Astrocyte (in vitro differentiated cells and primary cell): ENCODE measurements at regions not wholly inside any gene's neighbourhood (a gene's known extent, or its start where the extent isn't known, plus 50 kb on each side); places are given as distances from the start of the nearest gene placed in this dataset.
"Not testable (repeated sequence)": the region's sequence is repeated elsewhere in the genome, so short reads cannot be mapped to it uniquely, and the experiment has no call there.

Experiments
- DNase-seq: peaks from one replicate; pipeline ENCODE4 v3.0.0-alpha.2; 2010; ENCODE audit warnings: low read depth
- FAIRE-seq: peaks from 2 replicates; lab custom pipeline; 2011; peaks lifted over from hg19 to GRCh38; lab: Jason Lieb, UNC
- H2AFZ ChIP-seq: 2 replicates; pipeline ENCODE4 v1.6.0; 2012; ENCODE audit warnings: low read depth, low read length, inconsistent platforms
- H3K27ac ChIP-seq: 2 replicates; pipeline ENCODE4 v1.5.1; 2011; ENCODE audit warnings: low read depth, low read length, inconsistent platforms
- H3K27me3 ChIP-seq: 2 replicates; pipeline ENCODE4 v1.6.0; 2011; ENCODE audit warnings: low read length, inconsistent platforms; ENCODE audit not compliant: insufficient read depth
- H3K36me3 ChIP-seq: 2 replicates; pipeline ENCODE4 v1.5.1; 2011; ENCODE audit warnings: low read length, inconsistent platforms; ENCODE audit not compliant: insufficient read depth
- H3K4me1 ChIP-seq: 2 replicates; pipeline ENCODE4 v1.5.1; 2011; ENCODE audit warnings: low read length, inconsistent platforms; ENCODE audit not compliant: insufficient read depth
- H3K4me2 ChIP-seq: 2 replicates; pipeline ENCODE4 v1.6.0; 2012; ENCODE audit warnings: low read length, inconsistent platforms
- H3K4me3 ChIP-seq: 2 replicates; pipeline ENCODE4 v1.5.1; 2011; ENCODE audit warnings: low read depth, mild to moderate bottlenecking, low read length, inconsistent platforms; ENCODE audit not compliant: insufficient read depth
- H3K79me2 ChIP-seq: 2 replicates; pipeline ENCODE4 v1.6.0; 2012; ENCODE audit warnings: mild to moderate bottlenecking, low read length, inconsistent platforms; ENCODE audit not compliant: insufficient read depth
- H3K9ac ChIP-seq: 2 replicates; pipeline ENCODE4 v1.6.0; 2012; ENCODE audit warnings: mild to moderate bottlenecking, low read length, inconsistent platforms
- H3K9me3 ChIP-seq: 2 replicates; pipeline ENCODE4 v1.5.1; 2012; ENCODE audit warnings: low read depth, mild to moderate bottlenecking, low read length, inconsistent platforms; ENCODE audit not compliant: insufficient read depth
- H4K20me1 ChIP-seq: 2 replicates; pipeline ENCODE4 v1.6.0; 2012; ENCODE audit warnings: low read length, inconsistent platforms; ENCODE audit not compliant: insufficient read depth
- H3K27ac Mint-ChIP-seq: one replicate; pipeline ENCODE4 v1.8.0; 2021; ENCODE audit warnings: mild to moderate bottlenecking, mixed read lengths; ENCODE audit not compliant: unreplicated experiment
- H3K27me3 Mint-ChIP-seq: one replicate; pipeline ENCODE4 v1.8.0; 2021; ENCODE audit warnings: low read depth, mixed read lengths; ENCODE audit not compliant: unreplicated experiment
- H3K36me3 Mint-ChIP-seq: one replicate; pipeline ENCODE4 v1.8.0; 2021; ENCODE audit warnings: low read depth, mixed read lengths; ENCODE audit not compliant: unreplicated experiment
- H3K4me1 Mint-ChIP-seq: one replicate; pipeline ENCODE4 v1.8.0; 2021; ENCODE audit warnings: low read depth, mixed read lengths; ENCODE audit not compliant: unreplicated experiment
- H3K4me3 Mint-ChIP-seq: one replicate; pipeline ENCODE4 v1.8.0; 2021; ENCODE audit warnings: mild to moderate bottlenecking, moderate library complexity, mixed read lengths; ENCODE audit not compliant: unreplicated experiment
- H3K9me3 Mint-ChIP-seq: one replicate; pipeline ENCODE4 v1.8.0; 2021; ENCODE audit warnings: mild to moderate bottlenecking, mixed read lengths; ENCODE audit not compliant: unreplicated experiment
- CTCF ChIP-seq: IDR thresholded peaks from 2 replicates; pipeline ENCODE4 v1.5.1; 2011; ENCODE audit warnings: low read depth, mild to moderate bottlenecking, inconsistent platforms, low read length, moderate library complexity; ENCODE audit not compliant: insufficient read depth
- EZH2 ChIP-seq: IDR thresholded peaks from 2 replicates; pipeline ENCODE4 v1.6.1; 2012; ENCODE audit warnings: mild to moderate bottlenecking, low read length, inconsistent platforms; ENCODE audit not compliant: insufficient read depth

GRCh38 chr2:124986136-124986535 is 961.0 kb downstream of the CNTNAP5 start:
- Histone ChIP-seq H3K79me2 (no peaks in the 10 kb centered on the region), H3K9ac (no peak overlapping the region), H2AFZ (no peak overlapping the region), H4K20me1 (no peaks in the 10 kb centered on the region), H3K9me3 (no peaks in the 10 kb centered on the region), H3K27me3 (no peaks in the 10 kb centered on the region), H3K36me3 (no peaks in the 10 kb centered on the region), H3K4me2 (no peak overlapping the region), H3K4me3 (no peak overlapping the region), H3K27ac (no peak overlapping the region), H3K4me1 (peaks cover 15% of the 10 kb centered on the region)
- Mint-ChIP-seq H3K4me1 (peaks cover 14% of the 10 kb centered on the region), H3K36me3 (no peaks in the 10 kb centered on the region), H3K27ac (no peak overlapping the region), H3K27me3 (no peaks in the 10 kb centered on the region), H3K9me3 (no peaks in the 10 kb centered on the region), H3K4me3 (no peak overlapping the region)
- FAIRE-seq (no peak), DNase-seq (no peak)
- TF ChIP-seq EZH2 (no peak), CTCF (no peak)

GRCh38 chr2:124986870-124987269 is 961.8 kb downstream of the CNTNAP5 start:
- DNase-seq, H3K27me3 ChIP-seq, H3K4me3 Mint-ChIP-seq, H4K20me1 ChIP-seq, H3K36me3 Mint-ChIP-seq, H3K79me2 ChIP-seq, H3K27me3 Mint-ChIP-seq, FAIRE-seq, H3K27ac ChIP-seq, H3K9me3 Mint-ChIP-seq, H3K36me3 ChIP-seq, H3K4me2 ChIP-seq, H3K9me3 ChIP-seq, H3K4me3 ChIP-seq, H2AFZ ChIP-seq, H3K9ac ChIP-seq, H3K27ac Mint-ChIP-seq: not testable (repeated sequence)
- H3K4me1 ChIP-seq: peaks cover 15% of the 10 kb centered on the region
- H3K4me1 Mint-ChIP-seq: peaks cover 11% of the 10 kb centered on the region

- peaks cover 15% of the 10 kb centered on the region for H3K4me1 ChIP-seq
- not testable (repeated sequence) for H3K4me2 ChIP-seq, H3K27ac Mint-ChIP-seq, DNase-seq, FAIRE-seq, H2AFZ ChIP-seq, H3K27me3 Mint-ChIP-seq, H3K36me3 Mint-ChIP-seq, H3K4me3 ChIP-seq, H3K9ac ChIP-seq, H3K9me3 Mint-ChIP-seq, H3K27me3 ChIP-seq, H3K36me3 ChIP-seq, H3K79me2 ChIP-seq, H4K20me1 ChIP-seq, H3K4me3 Mint-ChIP-seq, H3K9me3 ChIP-seq, H3K27ac ChIP-seq
- H3K4me1 Mint-ChIP-seq: peaks cover 10% of the 10 kb centered on the region
Measured at GRCh38 chr2:124987436-124987835, 962.3 kb downstream of the CNTNAP5 start.

- H3K9ac ChIP-seq: no peak overlapping the region
- no peak overlapping the region for H3K4me3 Mint-ChIP-seq
- H2AFZ ChIP-seq: no peak overlapping the region
- H3K27me3 ChIP-seq: no peaks in the 10 kb centered on the region
- peaks cover 10% of the 10 kb centered on the region for H3K4me1 Mint-ChIP-seq
- H3K36me3 Mint-ChIP-seq: no peaks in the 10 kb centered on the region
- no peaks in the 10 kb centered on the region for H3K27me3 Mint-ChIP-seq
- FAIRE-seq (no peak), DNase-seq (no peak)
- H3K79me2 ChIP-seq: no peaks in the 10 kb centered on the region
- H4K20me1 ChIP-seq: no peaks in the 10 kb centered on the region
- peaks cover 15% of the 10 kb centered on the region for H3K4me1 ChIP-seq
- H3K9me3 ChIP-seq: no peaks in the 10 kb centered on the region
- no peak overlapping the region for H3K27ac ChIP-seq
- TF ChIP-seq EZH2 (no peak), CTCF (no peak)
- no peak overlapping the region for H3K4me2 ChIP-seq
- no peaks in the 10 kb centered on the region for H3K9me3 Mint-ChIP-seq
- no peaks in the 10 kb centered on the region for H3K36me3 ChIP-seq
- H3K27ac Mint-ChIP-seq: no peak overlapping the region
- no peak overlapping the region for H3K4me3 ChIP-seq
Measured at GRCh38 chr2:124988111-124988510, 963.0 kb downstream of the CNTNAP5 start.
